Transverse colon (tissue), 4 donors: ENCODE measurements at regions not wholly inside any gene's neighbourhood (a gene's known extent, or its start where the extent isn't known, plus 50 kb on each side); places are given as distances from the start of the nearest gene placed in this dataset.

Experiments
- CTCF ChIP-seq, 5 experiments: fragments of 200-600 bp in 3 of 5; fragments of 450-650 bp in 2 of 5; sonication (generic) in 3 of 5; IDR thresholded peaks; 1 replicate in 2 of 5; 2 replicates in 3 of 5; pipeline ENCODE4 v1.5.1; 2016 to 2017; ENCODE audit warnings: antibody characterized with exemption in 5 of 5, inconsistent platforms in 3 of 5, mild to moderate bottlenecking in 2 of 5, moderate library complexity in 1 of 5
- EP300 ChIP-seq: sonication (generic); formaldehyde crosslinking; IDR thresholded peaks from one replicate; pipeline ENCODE4 v1.6.1; 2017; ENCODE audit warnings: antibody characterized with exemption, low read depth
- POLR2A ChIP-seq: fragments of 450-650 bp; IDR thresholded peaks from one replicate; pipeline ENCODE4 v1.6.1; 2016; ENCODE audit warnings: antibody characterized with exemption, mild to moderate bottlenecking, moderate library complexity
- POLR2AphosphoS5 ChIP-seq, 3 donors: sonication (generic); formaldehyde crosslinking; IDR thresholded peaks; one replicate each; pipeline ENCODE4 v1.6.1; 2016; ENCODE audit warnings: antibody characterized with exemption in 3 of 3

GRCh38 chr4:60461551-60461950 lies 738.6 kb upstream of the ADGRL3 start:
- TF ChIP-seq EP300 (no peak), CTCF (IDR thresholded peaks at IDR 0.05) (no peak), POLR2AphosphoS5 (IDR thresholded peaks at IDR 0.05) (no peak), POLR2A (no peak)
